ENCODE measurements at regions not wholly inside any gene's neighbourhood (a gene's known extent, or its start where the extent isn't known, plus 50 kb on each side); places are given as distances from the start of the nearest gene placed in this dataset.

GRCh38 chr4:127182687-127183086, 450.1 kb upstream of the INTU start:
- DNase-seq, result no peak
- Mint-ChIP-seq H3K36me3 (no peaks in the 10 kb centered on the region), H3K4me1 (no peaks in the 10 kb centered on the region), H3K4me3 (no peak overlapping the region), H3K9me3 (peaks cover 3 to 11% of the 10 kb centered on the region in 2 donors), H3K27ac (no peak overlapping the region), H3K27me3 (no peaks in the 10 kb centered on the region)
- no peak for ATAC-seq (replicated peaks)

- Mint-ChIP-seq H3K4me3 (no peak overlapping the region), H3K27ac (no peak overlapping the region), H3K9me3 (peaks cover 4 to 5% of the 10 kb centered on the region in 2 donors), H3K36me3 (no peaks in the 10 kb centered on the region), H3K4me1 (no peaks in the 10 kb centered on the region), H3K27me3 (no peaks in the 10 kb centered on the region)
- no peak for DNase-seq
- no peak for ATAC-seq (replicated peaks)
Observed at GRCh38 chr4:127188847-127189246, 443.9 kb upstream of the INTU start.

- no peaks in the 10 kb centered on the region for H3K4me1 Mint-ChIP-seq
- DNase-seq, result no peak
- H3K4me3 Mint-ChIP-seq, result no peak overlapping the region
- no peak for ATAC-seq (replicated peaks)
- no peaks in the 10 kb centered on the region for H3K27me3 Mint-ChIP-seq
- peaks cover 10 to 12% of the 10 kb centered on the region in 2 donors for H3K9me3 Mint-ChIP-seq
- no peaks in the 10 kb centered on the region for H3K36me3 Mint-ChIP-seq
- H3K27ac Mint-ChIP-seq, result no peak overlapping the region
Observed at GRCh38 chr4:127194281-127194680, 438.5 kb upstream of the INTU start.

GRCh38 chr4:127196655-127197352, 436.0 kb upstream of the INTU start:
- ATAC-seq (replicated peaks) (no peak), DNase-seq (no peak)
- H3K27me3 Mint-ChIP-seq, result no peaks in the 10 kb centered on the region
- H3K9me3 Mint-ChIP-seq, result peaks cover 14 to 19% of the 10 kb centered on the region in 2 donors
- H3K4me3 Mint-ChIP-seq, result no peak overlapping the region
- no peaks in the 10 kb centered on the region for H3K36me3 Mint-ChIP-seq
- H3K4me1 Mint-ChIP-seq, result no peaks in the 10 kb centered on the region
- H3K27ac Mint-ChIP-seq, result no peak overlapping the region

- Mint-ChIP-seq H3K27me3 (no peaks in the 10 kb centered on the region), H3K36me3 (no peaks in the 10 kb centered on the region), H3K4me3 (no peak overlapping the region), H3K9me3 (peaks cover 11 to 18% of the 10 kb centered on the region in 2 donors), H3K4me1 (no peaks in the 10 kb centered on the region), H3K27ac (no peak overlapping the region)
- no peak for DNase-seq
- no peak for ATAC-seq (replicated peaks)
Observed at GRCh38 chr4:127203562-127204200, 429.1 kb upstream of the INTU start.

- Mint-ChIP-seq H3K9me3 (peaks cover 6 to 16% of the 10 kb centered on the region in 2 donors), H3K36me3 (no peaks in the 10 kb centered on the region), H3K4me3 (no peak overlapping the region), H3K4me1 (no peaks in the 10 kb centered on the region), H3K27me3 (no peaks in the 10 kb centered on the region), H3K27ac (no peak overlapping the region)
- DNase-seq (no peak), ATAC-seq (replicated peaks) (no peak)
Observed at GRCh38 chr4:127204322-127204721, 428.4 kb upstream of the INTU start.

- H3K4me3 Mint-ChIP-seq, result no peak overlapping the region
- ATAC-seq (replicated peaks), result no peak
- H3K36me3 Mint-ChIP-seq, result no peaks in the 10 kb centered on the region
- DNase-seq, result no peak
- no peaks in the 10 kb centered on the region for H3K4me1 Mint-ChIP-seq
- H3K27ac Mint-ChIP-seq, result no peak overlapping the region
- peaks cover 2 to 4% of the 10 kb centered on the region in 2 donors for H3K9me3 Mint-ChIP-seq
- no peaks in the 10 kb centered on the region for H3K27me3 Mint-ChIP-seq
Observed at GRCh38 chr4:127209580-127210095, 423.1 kb upstream of the INTU start.

GRCh38 chr4:127210893-127211649, 421.7 kb upstream of the INTU start:
- H3K27ac Mint-ChIP-seq, result no peak overlapping the region
- H3K9me3 Mint-ChIP-seq, result peaks cover 2 to 4% of the 10 kb centered on the region in 2 donors
- ATAC-seq (replicated peaks), result no peak
- H3K27me3 Mint-ChIP-seq, result no peaks in the 10 kb centered on the region
- no peaks in the 10 kb centered on the region for H3K4me1 Mint-ChIP-seq
- DNase-seq, result no peak
- H3K36me3 Mint-ChIP-seq, result no peaks in the 10 kb centered on the region
- no peak overlapping the region for H3K4me3 Mint-ChIP-seq

GRCh38 chr4:127211650-127212560, 420.9 kb upstream of the INTU start:
- H3K9me3 Mint-ChIP-seq, result peaks cover 4 to 6% of the 10 kb centered on the region in 2 donors
- ATAC-seq (replicated peaks) (no peak), DNase-seq (no peak)
- H3K36me3 Mint-ChIP-seq, result no peaks in the 10 kb centered on the region
- H3K4me3 Mint-ChIP-seq, result no peak overlapping the region
- H3K4me1 Mint-ChIP-seq, result no peaks in the 10 kb centered on the region
- H3K27me3 Mint-ChIP-seq, result no peaks in the 10 kb centered on the region
- no peak overlapping the region for H3K27ac Mint-ChIP-seq

GRCh38 chr4:127212701-127213100, 420.1 kb upstream of the INTU start:
- no peak for ATAC-seq (replicated peaks)
- H3K27ac Mint-ChIP-seq, result no peak overlapping the region

GRCh38 chr4:127214016-127214415, 418.7 kb upstream of the INTU start:
- Mint-ChIP-seq H3K27me3 (no peaks in the 10 kb centered on the region), H3K36me3 (no peaks in the 10 kb centered on the region), H3K4me3 (no peak overlapping the region), H3K4me1 (no peaks in the 10 kb centered on the region), H3K9me3 (peaks cover 7 to 8% of the 10 kb centered on the region in 2 donors), H3K27ac (no peak overlapping the region)
- no peak for DNase-seq
- no peak for ATAC-seq (replicated peaks)

More at GRCh38 chr4:127212701-127213100, 420.1 kb upstream of the INTU start:
- H3K36me3 Mint-ChIP-seq, result no peaks in the 10 kb centered on the region
- no peak for DNase-seq
- no peak overlapping the region for H3K4me3 Mint-ChIP-seq
- H3K9me3 Mint-ChIP-seq, result peaks cover 4% of the 10 kb centered on the region in 2 donors
- no peaks in the 10 kb centered on the region for H3K27me3 Mint-ChIP-seq
- H3K4me1 Mint-ChIP-seq, result no peaks in the 10 kb centered on the region

GRCh38 chr4:127214931-127215330, 417.8 kb upstream of the INTU start:
- no peaks in the 10 kb centered on the region for H3K36me3 Mint-ChIP-seq
- H3K9me3 Mint-ChIP-seq, result peaks cover 7 to 8% of the 10 kb centered on the region in 2 donors
- H3K4me1 Mint-ChIP-seq, result no peaks in the 10 kb centered on the region
- no peak overlapping the region for H3K27ac Mint-ChIP-seq
- DNase-seq (no peak), ATAC-seq (replicated peaks) (no peak)
- no peaks in the 10 kb centered on the region for H3K27me3 Mint-ChIP-seq
- no peak overlapping the region for H3K4me3 Mint-ChIP-seq

- no peak for ATAC-seq (replicated peaks)
- DNase-seq, result no peak
- Mint-ChIP-seq H3K27ac (no peak overlapping the region), H3K4me3 (no peak overlapping the region), H3K36me3 (no peaks in the 10 kb centered on the region), H3K9me3 (peaks cover 8 to 9% of the 10 kb centered on the region in 2 donors), H3K27me3 (no peaks in the 10 kb centered on the region), H3K4me1 (no peaks in the 10 kb centered on the region)
Observed at GRCh38 chr4:127217586-127218229, 415.0 kb upstream of the INTU start.
